SKM-1 treated with dmso at 0.1 percent for 144 hours (cell line): ENCODE measurements at regions not wholly inside any gene's neighbourhood (a gene's known extent, or its start where the extent isn't known, plus 50 kb on each side); places are given as distances from the start of the nearest gene placed in this dataset.
A peak's percentile ranks its signal among the peaks of the same experiment; 100 is the strongest.

ENCODE experiments used
- DNase-seq: peaks from one replicate; lab custom pipeline; 2025; ENCODE audit not compliant: unreplicated experiment; lab: John Stamatoyannopoulos, UW

- DNase-seq = no peak
Measured at GRCh38 chr12:93128332-93128707, 199.2 kb upstream of the EEA1 start.

- peak; percentile 17 for DNase-seq
Measured at GRCh38 chr12:93130366-93131054, 201.4 kb upstream of the EEA1 start.

DNA sequence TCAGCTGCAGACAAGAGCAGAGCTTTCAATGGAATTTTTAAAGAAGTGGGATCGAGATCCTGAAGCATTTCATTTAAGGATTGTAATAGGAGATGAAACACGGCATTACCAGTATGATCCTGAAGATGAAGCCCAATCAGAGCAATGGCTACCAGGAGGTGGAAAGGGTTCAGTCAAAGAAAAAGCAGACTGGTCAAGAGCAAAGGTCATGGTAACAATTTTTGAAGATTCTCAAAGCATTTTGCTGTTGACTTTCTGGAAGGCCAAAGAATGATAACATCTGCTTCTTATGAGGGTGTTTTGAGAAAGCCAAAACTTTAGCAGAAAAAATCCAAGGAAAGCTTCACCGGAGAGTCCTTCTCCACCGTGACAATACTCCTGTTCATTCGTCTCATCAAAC is 204.3 kb upstream of the EEA1 start:
- DNase-seq = no peak

DNA sequence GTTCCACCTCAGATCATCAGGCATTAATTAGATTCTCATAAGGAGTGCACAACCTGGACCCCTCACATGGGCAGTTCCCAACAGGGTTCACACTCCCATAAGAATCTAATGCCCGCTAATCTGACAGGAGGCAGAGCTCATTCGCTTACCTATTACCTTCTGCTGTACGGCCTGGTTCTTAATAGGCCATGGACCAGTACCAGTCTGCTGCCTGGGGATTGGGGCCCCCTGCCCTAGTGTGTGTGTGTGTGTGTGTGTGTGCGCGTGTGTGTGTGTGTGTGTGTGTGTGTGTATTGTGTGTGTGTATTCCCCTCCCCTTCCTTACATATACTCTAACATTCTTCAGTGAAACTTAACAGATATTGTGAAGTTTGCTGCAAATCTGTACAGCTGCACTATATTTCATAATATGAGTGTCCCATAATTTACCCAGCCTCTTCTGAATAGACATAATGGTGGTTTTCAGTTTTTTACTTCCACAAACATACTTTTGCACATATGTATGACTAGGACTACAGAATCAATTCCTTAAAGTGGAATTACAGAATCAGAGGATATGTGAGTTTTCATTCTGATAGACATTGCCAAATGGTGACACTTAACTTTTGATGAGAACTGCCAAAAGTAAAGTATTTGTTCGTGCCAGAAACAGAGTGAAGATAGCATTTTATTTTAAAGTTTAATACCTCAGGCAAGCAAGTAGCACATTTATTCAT is 205.2 kb upstream of the EEA1 start:
- DNase-seq = no peak

DNA sequence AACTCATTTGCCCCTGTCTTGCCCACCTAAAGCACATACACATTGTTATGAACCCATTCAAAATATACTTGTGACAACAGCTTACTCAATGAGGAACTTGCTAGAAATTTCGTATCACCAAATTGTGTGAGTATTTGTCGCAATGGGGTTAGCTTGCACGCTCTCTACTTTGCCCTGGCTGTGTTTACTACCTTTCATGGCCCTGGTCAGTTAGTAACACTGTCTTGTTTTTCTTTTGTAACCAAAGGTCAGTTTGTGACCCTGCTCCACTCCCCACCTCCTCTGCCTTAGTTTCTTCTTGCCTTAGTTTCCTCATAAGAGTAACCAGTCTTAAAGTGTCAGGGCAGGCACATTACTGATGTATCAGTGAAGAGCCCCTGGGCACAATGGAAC is 205.8 kb upstream of the EEA1 start:
- DNase-seq = no peak

- no peak for DNase-seq
Measured at GRCh38 chr12:93135286-93136239, 206.5 kb upstream of the EEA1 start.

- DNase-seq = no peak
Measured at GRCh38 chr12:93136253-93137055, 207.4 kb upstream of the EEA1 start.

DNA sequence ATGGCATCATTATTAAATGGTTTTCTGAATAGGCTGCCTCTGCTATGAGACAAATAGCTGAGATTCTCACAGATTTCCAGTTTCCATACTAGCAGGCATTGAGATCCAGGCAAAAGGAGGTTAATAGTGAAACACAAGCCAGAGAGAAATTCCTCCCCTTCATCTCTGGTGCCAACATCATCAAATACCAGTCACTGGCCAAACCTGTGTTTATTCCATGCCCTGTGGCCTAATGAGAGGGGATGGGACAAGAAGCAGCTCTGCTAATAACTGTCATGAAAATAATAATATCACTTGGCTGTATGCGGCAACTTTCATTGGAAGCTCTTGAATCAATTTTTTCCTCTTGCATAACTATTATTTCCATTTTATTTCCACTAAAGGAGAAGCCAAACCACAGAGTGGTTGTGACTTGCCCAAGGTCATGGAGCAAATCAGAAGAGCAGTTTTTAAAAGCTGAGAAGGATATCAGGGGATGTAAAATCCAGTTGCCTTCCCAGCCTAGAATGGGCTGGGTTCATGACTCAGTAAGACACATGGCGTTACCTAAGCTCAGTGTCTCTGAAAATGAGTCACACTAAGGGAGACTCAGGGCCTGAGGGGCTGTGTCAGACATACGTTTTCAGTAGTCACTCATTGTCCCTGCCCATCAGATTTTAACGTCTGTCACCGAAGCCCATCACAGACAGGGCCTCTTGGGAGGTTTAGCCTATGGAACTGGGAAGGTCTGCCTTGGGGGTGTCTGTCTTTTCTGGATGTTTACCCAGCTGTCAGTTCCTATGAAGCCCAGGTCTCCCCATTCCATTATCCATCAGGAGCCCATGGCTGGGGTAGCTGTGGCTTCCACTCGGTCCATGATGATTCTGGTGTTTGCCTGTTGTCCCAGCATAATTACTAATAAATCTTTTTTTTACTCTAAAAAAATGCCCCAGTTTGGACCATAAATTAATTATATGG is 208.8 kb upstream of the EEA1 start:
- no peak for DNase-seq

- peak; percentile 90 for DNase-seq
Measured at GRCh38 chr12:93139028-93139665, 210.1 kb upstream of the EEA1 start.

- DNase-seq = no peak
Measured at GRCh38 chr12:93140325-93140724, 211.2 kb upstream of the EEA1 start.

DNA sequence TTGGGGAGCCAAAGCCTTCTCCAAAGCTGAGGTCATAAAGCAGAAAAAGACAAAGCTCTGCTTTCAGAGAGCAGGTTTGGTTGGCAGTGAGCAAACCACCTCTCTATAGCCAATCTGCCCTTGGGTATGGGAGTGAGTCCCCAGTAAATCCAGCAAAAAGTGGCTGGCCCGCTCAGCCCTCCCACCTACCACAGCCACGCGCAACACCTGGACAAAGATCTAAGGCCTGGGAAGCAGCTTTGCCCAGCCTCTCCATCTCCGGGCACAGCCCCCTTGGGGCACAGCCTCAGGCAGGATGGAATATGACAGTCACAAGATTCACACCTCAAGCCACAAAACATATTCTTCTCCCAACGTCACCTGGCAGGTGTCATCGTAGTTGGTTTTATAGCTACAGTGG is 211.7 kb upstream of the EEA1 start:
- no peak for DNase-seq

DNA sequence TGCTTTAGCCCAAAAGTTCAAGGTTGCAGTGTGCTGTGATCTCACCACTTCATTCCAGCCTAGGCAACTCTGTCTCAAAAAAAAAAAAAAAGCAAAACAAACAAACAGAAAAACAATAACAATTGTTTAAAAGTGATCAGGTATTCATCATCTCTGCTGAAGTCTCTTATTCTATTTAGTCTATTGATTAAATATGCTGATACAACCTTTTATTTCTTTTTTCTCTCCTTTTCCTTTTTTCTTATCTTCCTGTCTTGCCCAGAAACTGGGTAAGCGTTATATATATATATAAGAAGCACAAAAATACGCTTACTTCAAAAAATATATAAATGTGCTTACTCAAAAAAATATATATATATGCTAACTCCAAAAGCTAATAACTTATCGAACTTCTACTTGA is 213.8 kb upstream of the EEA1 start:
- no peak for DNase-seq

DNA sequence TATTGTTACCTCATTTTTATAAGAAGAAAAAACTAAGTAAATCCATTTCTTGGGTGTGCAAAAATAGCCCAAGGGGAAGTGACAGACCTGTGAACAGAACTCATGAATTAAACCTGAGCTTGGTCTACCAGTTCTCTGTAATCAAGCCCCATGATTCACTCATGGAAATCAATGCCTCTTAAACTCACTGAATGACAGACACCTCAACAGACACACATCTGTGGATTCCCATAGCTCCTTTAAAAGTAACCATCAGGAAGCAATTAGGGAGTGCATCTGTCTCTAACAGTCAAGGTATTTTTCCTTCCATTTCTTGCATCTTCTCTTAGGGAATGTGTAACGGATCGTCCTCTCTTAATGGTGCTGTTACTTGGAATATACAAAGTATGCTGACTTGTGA is 215.0 kb upstream of the EEA1 start:
- DNase-seq = no peak

DNA sequence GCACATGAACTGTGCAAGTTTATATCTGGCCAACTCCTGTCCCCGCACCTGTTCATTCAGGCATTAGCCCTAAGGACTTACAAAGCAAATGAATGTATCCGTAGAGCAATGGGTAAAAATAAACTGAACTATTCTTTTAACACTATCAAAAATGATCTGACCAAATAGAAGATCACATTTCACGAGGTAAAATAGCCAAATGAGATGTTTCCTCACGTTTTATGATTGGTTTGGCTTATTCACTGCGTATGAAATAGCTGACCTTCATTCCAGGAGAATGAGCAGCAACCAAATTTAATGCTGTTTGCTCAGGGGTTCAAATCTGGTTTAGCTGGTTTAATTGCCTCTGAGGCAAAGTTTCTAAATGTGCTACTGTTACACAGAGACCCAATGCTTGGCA is 216.0 kb upstream of the EEA1 start:
- no peak for DNase-seq

DNA sequence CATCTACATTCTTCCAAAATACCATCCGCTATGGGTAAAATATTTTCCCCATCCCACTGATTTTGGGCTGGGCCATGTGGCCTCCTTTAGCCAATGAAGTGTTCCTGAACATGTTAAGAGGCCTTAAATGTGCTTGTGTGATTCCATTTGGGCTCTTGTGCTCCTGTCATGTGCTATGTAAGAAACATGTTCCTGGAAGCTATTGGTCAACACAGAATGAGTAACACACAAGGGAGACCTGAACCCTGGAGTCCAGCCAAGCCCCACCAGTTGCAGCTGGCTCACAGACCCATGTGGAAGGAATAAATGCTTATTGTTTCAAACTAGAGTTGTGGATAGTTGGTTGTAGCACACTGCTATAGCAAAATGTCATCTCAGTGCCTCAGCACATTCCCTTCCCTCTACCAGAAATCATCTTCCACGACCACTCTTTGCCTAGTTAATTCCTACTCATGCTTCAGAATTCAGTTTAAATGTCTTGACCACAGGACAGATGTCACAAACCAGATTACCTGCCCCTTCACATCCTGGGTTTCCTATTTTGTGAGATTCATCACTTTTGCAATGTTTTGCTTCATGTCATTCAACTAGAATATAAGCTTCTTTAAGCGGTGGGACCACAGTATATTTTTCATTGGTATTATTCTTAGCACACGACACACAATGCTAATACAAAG is 217.3 kb upstream of the EEA1 start:
- no peak for DNase-seq

DNA sequence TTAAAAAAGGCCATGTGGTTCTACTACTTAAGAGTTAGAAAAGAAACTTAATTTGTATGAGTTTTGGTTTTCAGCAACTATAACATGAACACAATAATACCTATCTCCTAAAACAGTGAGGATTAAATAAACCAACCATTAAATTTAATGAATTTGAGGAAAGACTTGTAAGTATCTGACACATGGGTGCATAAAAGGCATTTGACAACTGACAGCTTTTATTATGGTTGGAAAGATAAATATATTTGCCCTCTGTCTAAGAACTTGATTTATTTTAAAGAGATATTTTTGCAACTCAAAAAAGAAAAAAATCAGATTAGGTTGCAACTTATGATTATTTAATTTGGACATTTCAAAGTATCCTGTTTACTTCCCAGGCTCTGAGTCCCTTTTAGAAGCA is 217.9 kb upstream of the EEA1 start:
- DNase-seq = no peak

DNA sequence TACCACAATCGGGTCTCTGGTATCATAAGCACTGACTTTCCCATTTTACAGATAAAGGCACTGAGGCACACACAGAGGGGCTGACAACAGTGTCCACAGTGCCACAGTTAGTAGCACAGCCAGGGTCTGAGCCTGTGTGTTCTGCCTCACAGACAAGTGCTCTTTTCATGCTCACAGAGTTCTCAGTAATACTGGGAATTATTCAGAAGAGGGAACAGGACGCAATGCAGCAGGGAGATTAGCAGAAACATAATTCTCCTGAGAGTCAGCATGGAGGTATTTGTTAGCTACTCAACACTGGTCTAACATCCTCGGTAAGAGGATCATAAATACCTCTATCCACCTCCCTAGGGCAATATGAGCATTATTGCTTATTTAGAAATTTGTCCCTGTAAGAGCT is 219.3 kb upstream of the EEA1 start:
- no peak for DNase-seq

- DNase-seq = no peak
Measured at GRCh38 chr12:93149229-93149628, 220.1 kb upstream of the EEA1 start.
